SK-N-SH (cell line): ENCODE measurements at regions not wholly inside any gene's neighbourhood (a gene's known extent, or its start where the extent isn't known, plus 50 kb on each side); places are given as distances from the start of the nearest gene placed in this dataset.

Experiments
- CTCF ChIA-PET: fragments of 300-600, 350-600 bp; formaldehyde crosslinking; extraction: SDS; loops from one replicate; lab custom pipeline; 2021; lab: Yijun Ruan, JAX
- POLR2A ChIA-PET: fragments of 350-600 bp; sonication (Branson Sonifier 250); formaldehyde crosslinking; extraction: SDS; loops from one replicate; lab custom pipeline; 2020; ENCODE audit warnings: antibody characterized with exemption, inconsistent platforms; lab: Yijun Ruan, JAX
- DNase-seq: peaks from one replicate; pipeline ENCODE4 v3.0.0; 2012
- H2AFZ ChIP-seq: fragments of 200-600 bp; sonication (generic); 2 replicates; pipeline ENCODE4 v1.8.1; 2016; ENCODE audit warnings: antibody characterized with exemption, mild to moderate bottlenecking, low read depth
- H3F3A ChIP-seq: fragments of 200-600 bp; sonication (generic); replicated peaks from 2 replicates; pipeline ENCODE3; 2016; ENCODE audit warnings: antibody characterized with exemption, mild to moderate bottlenecking; ENCODE audit not compliant: insufficient read depth
- H3K27ac ChIP-seq, 2 experiments: fragments of 200-500 bp in 1 of 2; fragments of 200-600 bp in 1 of 2; sonication (Bioruptor generic) in 1 of 2; sonication (generic), shearing (Covaris generic) in 1 of 2; 2 replicates each; pipeline versions ENCODE4 v1.5.1 to v1.6.1; 2014 to 2016; ENCODE audit warnings: low read depth in 2 of 2, inconsistent platforms in 1 of 2, low read length in 1 of 2, mild to moderate bottlenecking in 1 of 2, mixed read lengths in 1 of 2
- H3K27me3 ChIP-seq: fragments of 200-600 bp; sonication (generic), shearing (Covaris generic); 2 replicates; pipeline ENCODE4 v1.6.1; 2016; ENCODE audit warnings: mixed run types; ENCODE audit not compliant: insufficient read depth
- H3K36me3 ChIP-seq, 2 experiments: fragments of 200-500 bp in 1 of 2; fragments of 200-600 bp in 1 of 2; sonication (Bioruptor generic) in 1 of 2; sonication (generic) in 1 of 2; replicated peaks in 1 of 2; 2 replicates each; pipeline versions ENCODE3 to v1.5.1; 2014 to 2016; ENCODE audit warnings: low read length in 1 of 2, mild to moderate bottlenecking in 1 of 2; ENCODE audit not compliant: insufficient read depth in 2 of 2, control insufficient read depth in 1 of 2
- H3K4me1 ChIP-seq, 2 experiments: fragments of 200-500 bp in 1 of 2; fragments of 200-600 bp in 1 of 2; sonication (Bioruptor generic) in 1 of 2; sonication (generic), shearing (Covaris generic) in 1 of 2; 2 replicates each; pipeline versions ENCODE4 v1.5.1 to v1.6.1; 2014 to 2016; ENCODE audit warnings: low read depth in 1 of 2, low read length in 1 of 2, mixed run types in 1 of 2; ENCODE audit not compliant: insufficient read depth in 2 of 2, control insufficient read depth in 1 of 2
- H3K4me2 ChIP-seq: fragments of 200-600 bp; sonication (generic), shearing (Covaris generic); 2 replicates; pipeline ENCODE4 v1.6.1; 2017; ENCODE audit warnings: mixed run types
- H3K4me3 ChIP-seq, 2 experiments: fragments of 200-500 bp in 1 of 2; fragments of 200-600 bp in 1 of 2; sonication (Bioruptor generic) in 1 of 2; sonication (generic), shearing (Covaris generic) in 1 of 2; 2 replicates each; pipeline versions ENCODE4 v1.5.1 to v1.8.1; 2014 to 2016; ENCODE audit warnings: low read depth in 2 of 2, inconsistent platforms in 1 of 2, low read length in 1 of 2, mild to moderate bottlenecking in 1 of 2, mixed read lengths in 1 of 2, moderate library complexity in 1 of 2
- H3K79me2 ChIP-seq: fragments of 200-600 bp; sonication (generic); 2 replicates; pipeline ENCODE4 v1.8.1; 2017; ENCODE audit warnings: mild to moderate bottlenecking; ENCODE audit not compliant: insufficient read depth
- H3K9ac ChIP-seq: fragments of 200-600 bp; sonication (generic); 2 replicates; pipeline ENCODE4 v1.6.1; 2017; ENCODE audit warnings: mixed run types
- H3K9me2 ChIP-seq: fragments of 200-600 bp; sonication (generic); 2 replicates; pipeline ENCODE4 v1.6.1; 2017; ENCODE audit warnings: mixed run types
- H3K9me3 ChIP-seq: fragments of 200-600 bp; sonication (generic); 2 replicates; pipeline ENCODE4 v1.6.1; 2017; ENCODE audit warnings: mixed run types, mild to moderate bottlenecking, moderate library complexity
- H4K20me1 ChIP-seq: fragments of 200-600 bp; sonication (generic); 2 replicates; pipeline ENCODE4 v1.6.1; 2017; ENCODE audit warnings: mild to moderate bottlenecking, mixed run types; ENCODE audit not compliant: insufficient read depth
- CTCF ChIP-seq: fragments of 200-600 bp; sonication (generic); IDR thresholded peaks from 2 replicates; pipeline ENCODE4 v1.6.1; 2017; ENCODE audit warnings: antibody characterized with exemption, mild to moderate bottlenecking, moderate library complexity
- EP300 ChIP-seq, 2 experiments: IDR thresholded peaks; 2 replicates each; pipeline versions ENCODE4 v1.4.0 to v1.6.1; 2012; ENCODE audit warnings: borderline replicate concordance in 1 of 2, low read depth in 1 of 2, low read length in 1 of 2
- FOSL2 ChIP-seq: IDR thresholded peaks from 2 replicates; pipeline ENCODE4 v1.4.0; 2012; ENCODE audit warnings: low read depth, mild to moderate bottlenecking, moderate library complexity, borderline replicate concordance
- FOXM1 ChIP-seq: IDR thresholded peaks from 2 replicates; pipeline ENCODE4 v1.4.0; 2012; ENCODE audit warnings: low read depth, mild to moderate bottlenecking
- GABPA ChIP-seq: IDR thresholded peaks from 2 replicates; pipeline ENCODE4 v1.4.0; 2012; ENCODE audit warnings: low read depth, mild to moderate bottlenecking
- GATA2 ChIP-seq: sonication (generic); formaldehyde crosslinking; IDR thresholded peaks from 2 replicates; pipeline ENCODE4 v1.5.0; 2020; ENCODE audit warnings: mild to moderate bottlenecking, missing genetic modification reagents
- JUND ChIP-seq: IDR thresholded peaks from 2 replicates; pipeline ENCODE4 v1.4.0; 2012
- MAX ChIP-seq: IDR thresholded peaks from 2 replicates; pipeline ENCODE4 v1.4.0; 2012; ENCODE audit warnings: low read depth
- MEF2A ChIP-seq: IDR thresholded peaks from 2 replicates; pipeline ENCODE4 v1.4.0; 2012; ENCODE audit warnings: low read depth, borderline replicate concordance
- NFIC ChIP-seq: IDR thresholded peaks from 2 replicates; pipeline ENCODE4 v1.4.0; 2012; ENCODE audit warnings: borderline replicate concordance
- NRF1 ChIP-seq: IDR thresholded peaks from 2 replicates; pipeline ENCODE4 v1.6.1; 2012; ENCODE audit warnings: low read depth, mild to moderate bottlenecking, low read length
- PBX3 ChIP-seq: IDR thresholded peaks from 2 replicates; pipeline ENCODE4; 2012
- POLR2AphosphoS5 ChIP-seq: IDR thresholded peaks from 2 replicates; pipeline ENCODE4 v1.6.1; 2012; ENCODE audit warnings: low read depth, low read length
- RCOR1 ChIP-seq: fragments of 150-350 bp; IDR thresholded peaks from 2 replicates; pipeline ENCODE4 v1.6.1; 2017; ENCODE audit warnings: antibody characterized with exemption, low read length
- RFX5 ChIP-seq: IDR thresholded peaks from 2 replicates; pipeline ENCODE4 v1.6.1; 2012; ENCODE audit warnings: mild to moderate bottlenecking, improper control_type of control experiment, low read length
- SIN3A ChIP-seq: IDR thresholded peaks from 2 replicates; pipeline ENCODE4 v1.6.1; 2012; ENCODE audit warnings: low read depth, mild to moderate bottlenecking, low read length, moderate library complexity, borderline replicate concordance
- SMC3 ChIP-seq: IDR thresholded peaks from 2 replicates; pipeline ENCODE4 v1.6.1; 2012; ENCODE audit warnings: low read depth, low read length, improper control_type of control experiment
- TAF1 ChIP-seq: IDR thresholded peaks from 2 replicates; pipeline ENCODE4 v1.6.1; 2012; ENCODE audit warnings: low read depth, mild to moderate bottlenecking, low read length, moderate library complexity, borderline replicate concordance
- TCF12 ChIP-seq: IDR thresholded peaks from 2 replicates; pipeline ENCODE4 v1.4.0; 2012
- USF2 ChIP-seq: fragments of 150-350 bp; IDR thresholded peaks from 2 replicates; pipeline ENCODE4 v1.6.1; 2017; ENCODE audit warnings: antibody characterized with exemption, low read length, low read depth, borderline replicate concordance
- YY1 ChIP-seq: IDR thresholded peaks from 2 replicates; pipeline ENCODE4 v1.4.0; 2012; ENCODE audit warnings: low read depth, mild to moderate bottlenecking
- WGBS: methylation state at CpG from one replicate; pipeline ENCODE4 v1.1.6; 2017; ENCODE audit warnings: low lambda C conversion rate; 5-methylcytosine and 5-hydroxymethylcytosine counted together

GRCh38 chr2:18430996-18431748, 129.3 kb downstream of the RDH14 start (continued):
- no peak for TF ChIP-seq RCOR1
- no peak for TF ChIP-seq CTCF
- TF ChIP-seq RFX5 = no peak
- TF ChIP-seq POLR2AphosphoS5 = no peak
- no peak for TF ChIP-seq PBX3
- no peak for TF ChIP-seq JUND
- TF ChIP-seq SMC3 = no peak
- TF ChIP-seq GATA2 (CRISPR knock-in tag) = no peak

- H3K9me3 ChIP-seq = no peaks in the 10 kb centered on the region
- no peaks in the 10 kb centered on the region for H3K79me2 ChIP-seq
- no peak overlapping the region for H3K4me2 ChIP-seq
- TF ChIP-seq MAX = no peak
- TF ChIP-seq FOSL2 = no peak
- TF ChIP-seq PBX3 = no peak
- no peak for TF ChIP-seq EP300 (IDR thresholded peaks at IDR 0.05; ENCODE audit: borderline replicate concordance in 1 of 2, low read depth in 1 of 2, low read length in 1 of 2)
- no peak for TF ChIP-seq RCOR1
- no peak for TF ChIP-seq TCF12
- no peak for TF ChIP-seq GABPA
- TF ChIP-seq NFIC = no peak
- TF ChIP-seq JUND = no peak
- TF ChIP-seq YY1 = no peak
- TF ChIP-seq TAF1 = no peak
- TF ChIP-seq SIN3A = no peak
- TF ChIP-seq SMC3 = no peak
- no peak for TF ChIP-seq USF2
- no peak for TF ChIP-seq MEF2A
- no peak for TF ChIP-seq NRF1
- no peak for TF ChIP-seq FOXM1
- H2AFZ ChIP-seq = no peak overlapping the region
- no peak for DNase-seq
- ChIA-PET CTCF (no interaction called here), POLR2A (no interaction called here)
- H3K9me2 ChIP-seq = no peaks in the 10 kb centered on the region
- no peak overlapping the region for H3K9ac ChIP-seq
- no peaks in the 10 kb centered on the region for H3K27me3 ChIP-seq
- no peaks in the 10 kb centered on the region for H3F3A ChIP-seq
- H3K4me1 ChIP-seq = no peaks in the 10 kb centered on the region
- H4K20me1 ChIP-seq = no peaks in the 10 kb centered on the region
- no peak overlapping the region for H3K27ac ChIP-seq
- 67% methylated on average over 6 of the region's 6 CpGs for WGBS
- H3K4me3 ChIP-seq = no peak overlapping the region
- no peaks in the 10 kb centered on the region for H3K36me3 ChIP-seq
Measured at GRCh38 chr2:18428516-18428915, 131.9 kb downstream of the RDH14 start.
